ENCODE measurements at regions not wholly inside any gene's neighbourhood (a gene's known extent, or its start where the extent isn't known, plus 50 kb on each side); places are given as distances from the start of the nearest gene placed in this dataset.
"Not testable (repeated sequence)": the region's sequence is repeated elsewhere in the genome, so short reads cannot be mapped to it uniquely, and the experiment has no call there.

- DNase-seq (ENCODE audit: low spot score) = no peak
These were observed 50.5 kb upstream of the ADGRG2 start for GRCh38 chrX:19172741-19173140.

DNA sequence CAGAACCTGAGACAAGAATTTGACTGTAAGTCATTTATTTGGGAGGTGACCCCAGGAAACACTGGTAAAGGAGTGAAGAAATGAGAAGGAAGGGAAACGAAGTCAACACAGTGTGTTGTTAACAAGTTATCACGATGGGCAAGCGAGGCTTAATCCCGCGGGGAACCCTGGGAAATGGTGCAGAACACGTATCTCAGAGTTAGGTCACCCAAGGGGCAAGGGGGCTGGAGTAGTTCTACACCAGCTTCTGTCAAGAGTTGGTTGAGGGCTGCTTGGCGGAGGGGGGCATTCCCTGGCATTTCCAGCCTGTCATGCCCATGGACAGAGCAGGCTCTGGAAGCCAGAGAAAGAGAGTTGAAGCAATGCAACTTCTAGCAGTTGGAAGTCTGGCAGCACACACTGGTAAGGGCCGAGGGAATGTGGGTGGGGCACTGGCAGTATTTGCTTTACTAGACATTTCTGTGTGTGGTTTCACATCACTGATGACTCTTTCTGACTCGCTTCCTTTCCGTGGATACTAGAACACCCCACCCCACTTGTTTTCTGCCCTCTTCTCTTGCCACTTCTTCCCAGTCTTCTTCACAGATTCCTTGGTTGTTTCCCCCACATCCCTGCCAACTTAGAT, 52.2 kb upstream of the ADGRG2 start:
- peak; percentile 50 for DNase-seq (ENCODE audit: low spot score)

GRCh38 chrX:19176901-19177630, 54.8 kb upstream of the ADGRG2 start:
- DNase-seq (ENCODE audit: low spot score) = no peak

DNA sequence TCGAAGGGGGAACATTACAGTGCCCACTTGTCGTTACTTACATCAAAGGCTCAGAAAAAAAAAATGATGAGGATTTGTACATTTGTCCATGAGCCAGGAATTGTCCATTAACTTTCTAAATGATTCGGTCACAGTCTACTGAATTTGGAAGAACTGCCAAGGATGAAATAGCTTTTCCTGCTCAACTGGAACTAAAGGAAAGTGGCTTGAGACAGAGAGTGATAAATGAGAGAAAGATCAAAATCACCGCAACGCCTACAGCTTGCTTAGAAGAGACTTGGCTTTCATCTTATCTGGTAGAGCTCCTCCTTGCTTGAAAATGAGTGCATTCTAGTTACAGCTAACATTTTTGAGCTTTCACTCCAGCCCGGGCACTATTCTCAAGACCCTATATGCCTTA, 55.5 kb upstream of the ADGRG2 start:
- DNase-seq (ENCODE audit: low spot score) = no peak

- no peak for DNase-seq (ENCODE audit: low spot score)
These were observed 56.1 kb upstream of the ADGRG2 start for GRCh38 chrX:19178402-19178801.

DNA sequence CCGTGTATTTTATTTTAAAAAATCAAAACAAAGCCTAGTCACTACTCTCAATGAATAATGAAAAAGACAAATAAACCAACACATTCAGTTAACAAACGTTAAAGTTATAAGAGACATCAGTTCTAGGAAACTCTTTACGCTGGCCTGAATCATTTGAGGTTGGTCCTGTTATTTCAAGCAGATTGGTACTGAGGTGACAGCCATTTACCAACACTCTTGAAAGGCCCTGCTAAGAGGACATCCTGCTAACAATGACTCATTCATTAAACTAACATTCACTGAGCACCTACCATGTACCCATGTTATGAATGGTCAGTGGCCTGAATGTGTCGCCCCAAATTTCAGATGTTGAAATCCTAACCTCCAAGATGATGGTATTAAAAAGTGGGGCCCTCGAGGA, 57.1 kb upstream of the ADGRG2 start:
- DNase-seq (ENCODE audit: low spot score) = no peak

GRCh38 chrX:19181345-19181744, 59.1 kb upstream of the ADGRG2 start:
- no peak for DNase-seq (ENCODE audit: low spot score)

- no peak for DNase-seq (ENCODE audit: low spot score)
These were observed 60.5 kb upstream of the ADGRG2 start for GRCh38 chrX:19182785-19183184.

DNA sequence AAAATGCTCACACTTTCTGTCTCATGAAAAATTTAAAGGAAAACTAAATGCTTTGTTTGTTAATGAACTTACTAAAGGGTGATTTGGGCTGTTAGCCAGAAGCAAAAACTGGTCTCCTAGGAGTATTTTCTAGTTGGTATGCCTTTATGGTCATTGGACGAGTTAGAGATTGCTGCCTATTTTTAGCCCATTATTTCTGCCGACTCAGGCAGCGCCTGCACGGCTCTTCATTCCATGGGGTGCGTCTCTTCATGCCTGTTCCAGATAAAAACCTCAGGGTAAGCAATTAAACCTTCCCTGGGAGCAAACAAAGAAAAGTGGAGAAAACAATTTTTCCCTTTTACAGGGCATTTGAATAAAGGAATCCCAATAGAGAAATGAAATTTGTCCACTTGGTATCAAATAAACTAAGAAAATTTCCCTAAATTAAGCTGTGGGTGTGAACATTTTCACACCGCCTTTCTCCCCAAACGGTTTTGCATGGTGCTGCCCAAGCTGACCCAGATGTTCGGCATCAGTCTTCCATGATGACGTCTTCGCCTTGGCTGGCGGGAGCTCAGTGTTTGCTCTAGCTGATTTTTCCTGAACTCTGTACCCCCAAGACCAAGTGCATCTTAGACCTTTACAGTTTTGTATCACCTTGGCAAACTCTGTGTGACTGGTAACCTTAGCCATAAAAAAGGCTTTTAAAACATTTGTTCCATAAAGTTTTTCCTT, 61.7 kb upstream of the ADGRG2 start:
- no peak for DNase-seq (ENCODE audit: low spot score)

DNA sequence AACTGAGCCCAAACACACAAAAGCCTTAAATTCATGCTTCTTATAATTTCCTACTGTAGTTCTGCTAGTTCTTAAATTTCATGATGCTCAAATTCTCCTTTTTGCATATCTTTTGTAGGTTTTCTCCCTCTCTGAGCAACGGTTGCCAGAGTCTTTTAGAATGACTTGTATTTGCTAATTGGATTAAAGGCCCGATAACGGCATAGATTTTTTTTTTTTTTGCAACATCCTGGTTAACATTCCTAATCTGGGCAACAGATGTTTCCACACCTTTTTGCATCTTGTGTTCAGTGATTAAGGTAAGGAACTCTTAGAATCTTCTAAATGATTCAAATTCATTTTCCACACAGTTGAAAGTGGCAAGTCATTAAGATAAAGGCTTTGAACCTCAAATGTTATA, 66.3 kb upstream of the ADGRG2 start:
- no peak for DNase-seq (ENCODE audit: low spot score)

DNA sequence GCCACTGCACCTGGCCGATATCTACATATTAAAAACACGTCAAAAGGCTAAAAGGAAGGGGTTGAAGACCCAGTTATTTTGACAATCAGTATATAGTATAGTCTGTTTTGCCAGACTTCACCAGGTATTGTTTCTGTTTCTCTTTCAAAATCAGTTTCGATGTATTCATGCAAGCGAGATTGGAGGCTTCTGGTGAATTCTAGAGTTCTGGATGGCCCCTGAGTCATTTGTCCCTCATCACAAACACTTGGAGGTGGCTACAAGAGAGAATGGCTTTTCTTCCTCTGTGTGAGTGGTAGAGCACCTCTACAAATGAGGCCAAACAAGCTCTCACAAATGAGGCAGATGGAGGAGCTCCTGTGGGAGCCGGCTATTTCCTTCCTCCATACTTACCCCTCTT, 68.6 kb upstream of the ADGRG2 start:
- DNase-seq (ENCODE audit: low spot score) = no peak

DNA sequence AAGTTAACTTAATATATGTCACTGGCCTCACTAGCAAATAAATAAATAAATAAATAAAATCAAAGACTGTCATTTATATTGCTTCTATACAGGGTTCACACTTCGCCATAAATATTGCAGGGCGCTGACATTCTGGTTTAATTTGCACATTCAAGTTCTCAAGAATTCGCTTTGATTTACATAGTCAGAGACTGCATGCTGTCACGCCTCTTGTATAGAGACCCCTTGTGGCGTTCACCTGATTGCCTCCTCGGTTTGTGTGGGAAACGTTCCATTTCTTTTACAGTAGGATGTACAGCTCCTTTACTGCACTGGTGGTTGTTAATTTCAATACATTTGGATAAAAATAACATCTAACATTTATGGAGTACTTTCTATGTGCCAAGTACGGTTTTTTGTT, 71.3 kb upstream of the ADGRG2 start:
- DNase-seq (ENCODE audit: low spot score) = no peak

DNA sequence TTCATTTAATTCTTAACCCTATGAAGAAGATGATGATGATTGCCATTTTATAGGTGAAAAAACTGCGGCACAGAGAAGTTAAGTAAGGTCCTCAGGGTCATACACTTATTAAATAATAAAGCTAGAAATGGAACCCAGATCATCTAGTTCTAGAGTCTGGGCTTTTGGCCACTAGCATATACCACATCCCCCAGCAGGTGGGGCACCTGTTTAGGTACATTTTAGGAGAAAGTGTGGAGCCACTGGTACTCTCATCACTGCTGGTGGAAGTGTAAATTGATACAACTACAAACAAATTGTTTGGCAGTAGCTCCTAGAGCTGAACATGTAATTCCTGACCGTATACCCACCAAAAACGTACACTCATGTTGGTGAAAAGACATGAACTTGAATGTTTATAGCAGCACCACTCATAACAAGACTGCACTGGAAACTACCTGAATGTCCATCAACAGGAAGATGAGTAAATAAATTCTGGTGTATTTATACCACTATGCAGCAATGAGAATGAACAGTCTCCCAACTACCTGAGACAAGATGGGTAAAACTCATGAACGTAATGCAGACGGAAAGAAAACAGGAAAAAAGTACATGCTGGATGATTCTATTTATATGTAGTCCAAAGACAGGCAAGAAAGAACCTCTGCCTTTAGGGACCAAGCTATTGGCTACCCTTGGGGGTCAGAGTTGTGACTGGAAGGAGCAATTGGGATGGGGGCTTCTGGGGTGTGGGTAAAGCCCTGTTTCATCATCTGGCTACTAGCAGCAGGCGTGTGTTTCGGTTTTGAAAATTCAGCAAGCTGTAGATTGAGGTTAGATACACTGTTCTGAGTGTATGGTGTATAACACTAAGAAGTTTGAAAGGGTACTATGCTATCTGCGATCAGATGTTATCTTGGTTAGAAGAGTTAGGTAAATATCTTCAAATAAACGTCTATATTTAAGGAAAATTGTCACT, 72.3 kb upstream of the ADGRG2 start:
- DNase-seq (ENCODE audit: low spot score) = no peak

DNA sequence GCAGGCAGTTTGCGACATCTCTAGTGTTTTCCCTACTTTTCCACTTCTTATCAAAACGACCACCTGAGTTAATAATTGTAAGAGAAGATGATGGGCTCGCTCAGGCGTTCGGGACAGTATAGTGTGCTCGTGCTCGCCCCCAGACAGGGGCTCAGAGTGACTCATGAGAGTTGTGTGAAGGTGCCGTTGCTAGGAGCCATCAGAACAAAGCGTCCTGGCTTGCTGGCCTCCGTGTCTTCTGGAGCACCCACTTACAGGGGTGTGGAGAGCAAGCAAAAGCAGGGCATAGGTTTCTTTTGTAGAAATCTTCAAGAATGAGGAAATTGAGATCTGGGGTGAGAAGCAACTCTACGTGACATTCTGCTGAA, 73.0 kb upstream of the ADGRG2 start:
- DNase-seq (ENCODE audit: low spot score) = no peak

- DNase-seq (ENCODE audit: low spot score) = no peak
These were observed 76.2 kb upstream of the ADGRG2 start for GRCh38 chrX:19198473-19198872.

DNA sequence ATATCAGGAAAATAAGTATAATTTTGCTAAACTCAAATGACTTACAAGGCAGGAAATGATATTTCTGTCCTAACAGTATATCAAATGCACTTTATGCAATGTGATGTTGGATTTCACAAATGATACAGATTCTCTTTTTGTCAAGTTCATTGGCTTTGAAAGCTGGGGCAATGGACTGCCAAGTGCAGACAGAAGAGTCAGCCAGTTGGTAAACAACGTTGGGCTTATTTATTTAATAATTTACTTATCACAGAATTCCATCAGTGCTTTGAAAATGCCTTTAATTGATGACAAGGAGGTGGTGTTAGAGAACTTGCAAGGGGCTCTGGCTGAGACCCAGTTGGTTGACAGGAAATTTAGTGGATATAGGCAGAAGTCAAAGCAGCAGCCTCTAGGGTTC, 79.9 kb upstream of the ADGRG2 start:
- no peak for DNase-seq (ENCODE audit: low spot score)

GRCh38 chrX:19204636-19205035, 82.4 kb upstream of the ADGRG2 start:
- no peak for DNase-seq (ENCODE audit: low spot score)

DNA sequence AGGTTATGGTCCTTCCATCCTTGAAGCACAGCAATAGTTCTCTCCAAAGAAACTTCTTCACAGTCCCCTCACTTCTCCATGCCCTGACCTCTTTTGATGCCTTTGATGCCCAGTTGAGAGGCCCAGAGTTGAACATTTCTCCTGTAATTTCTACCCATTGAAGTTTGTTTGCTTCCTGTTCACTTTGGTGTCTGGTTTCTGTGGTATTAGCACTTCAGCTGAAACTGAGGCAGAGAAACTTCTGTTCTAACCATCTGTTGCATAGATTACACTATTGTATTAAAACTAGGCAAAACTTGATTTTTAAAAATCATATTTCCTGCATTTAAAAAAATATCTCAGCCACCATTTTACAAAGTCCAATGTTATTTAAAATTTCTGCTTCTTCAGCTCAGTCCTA, 89.8 kb upstream of the ADGRG2 start:
- no peak for DNase-seq (ENCODE audit: low spot score)

- DNase-seq (ENCODE audit: low spot score) = no peak
These were observed 91.4 kb upstream of the ADGRG2 start for GRCh38 chrX:19213610-19214152.

GRCh38 chrX:19214311-19214710, 92.0 kb upstream of the ADGRG2 start:
- no peak for DNase-seq (ENCODE audit: low spot score)

- no peak for DNase-seq (ENCODE audit: low spot score)
These were observed 103.6 kb upstream of the ADGRG2 start for GRCh38 chrX:19225909-19226308.

- DNase-seq (ENCODE audit: low spot score) = not testable (repeated sequence)
These were observed 107.6 kb upstream of the ADGRG2 start for GRCh38 chrX:19229896-19230295.
